Erythroblast (primary cell): ENCODE measurements at regions not wholly inside any gene's neighbourhood (a gene's known extent, or its start where the extent isn't known, plus 50 kb on each side); places are given as distances from the start of the nearest gene placed in this dataset.

ENCODE experiments used
- GATA1 ChIP-seq: IDR thresholded peaks from 2 replicates; pipeline ENCODE4 v1.6.1; 2011; ENCODE audit warnings: low read depth, mild to moderate bottlenecking, control low read depth, low read length, moderate library complexity
- POLR2A ChIP-seq: IDR thresholded peaks from 2 replicates; pipeline ENCODE4 v1.6.1; 2011; ENCODE audit warnings: mild to moderate bottlenecking, low read length

DNA sequence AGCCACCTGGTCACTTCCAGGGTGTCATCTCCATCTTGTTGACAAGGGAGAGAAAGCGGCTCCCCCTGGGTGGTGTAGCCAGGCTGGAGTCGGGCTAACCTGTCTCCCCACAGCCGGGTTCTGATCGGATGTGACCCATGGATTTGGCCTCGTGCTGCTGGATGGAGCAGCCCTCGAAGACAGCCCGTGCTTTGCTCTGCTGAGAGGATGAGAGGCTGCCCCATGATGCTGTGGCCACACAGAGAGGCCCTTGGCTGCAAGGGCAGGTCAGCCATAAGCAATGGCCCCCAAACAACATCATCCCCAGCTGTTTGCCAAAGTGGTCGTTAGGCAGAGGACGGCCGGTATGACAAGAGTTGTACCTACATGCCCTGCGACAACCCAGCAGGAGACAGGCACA is 106.6 kb downstream of the HMX1 start:
- no peak for TF ChIP-seq POLR2A
- TF ChIP-seq GATA1, result no peak
